SU-DHL-6 (cell line): ENCODE measurements at regions not wholly inside any gene's neighbourhood (a gene's known extent, or its start where the extent isn't known, plus 50 kb on each side); places are given as distances from the start of the nearest gene placed in this dataset.

Experiments
- H2AFZ ChIP-seq: fragments of 200-600 bp; sonication (generic); 2 replicates; pipeline ENCODE4 v1.6.1; 2014; ENCODE audit warnings: low read depth, mild to moderate bottlenecking, moderate library complexity, mixed read lengths, antibody characterized with exemption, low read length; ENCODE audit not compliant: severe bottlenecking
- H3F3A ChIP-seq: fragments of 200-600 bp; shearing (Covaris generic); 2 replicates; pipeline ENCODE4 v1.6.0; 2016; ENCODE audit warnings: antibody characterized with exemption, mild to moderate bottlenecking; ENCODE audit not compliant: insufficient read depth
- H3K27ac ChIP-seq: fragments of 200-600 bp; sonication (generic); 2 replicates; pipeline ENCODE4 v1.5.1; 2016; ENCODE audit warnings: low read depth, mild to moderate bottlenecking, low read length, moderate library complexity, mixed read lengths
- H3K27me3 ChIP-seq: fragments of 200-600 bp; sonication (generic), shearing (Covaris generic); 2 replicates; pipeline ENCODE4 v1.6.0; 2014; ENCODE audit warnings: mild to moderate bottlenecking, low read length
- H3K36me3 ChIP-seq: fragments of 200-600 bp; sonication (generic); 2 replicates; pipeline ENCODE4 v1.6.1; 2014; ENCODE audit warnings: mild to moderate bottlenecking, low read length, mixed read lengths
- H3K4me2 ChIP-seq: fragments of 300-600, 200-600 bp; shearing (Covaris generic), sonication (generic); 2 replicates; pipeline ENCODE4 v1.6.0; 2014; ENCODE audit warnings: low read length, low read depth, mild to moderate bottlenecking; ENCODE audit not compliant: poor library complexity, severe bottlenecking
- H3K4me3 ChIP-seq: fragments of 200-600 bp; sonication (generic); 2 replicates; pipeline ENCODE4 v1.5.1; 2014; ENCODE audit warnings: antibody characterized with exemption, low read length, mild to moderate bottlenecking, mixed read lengths; ENCODE audit not compliant: insufficient read depth, poor library complexity, severe bottlenecking
- H3K79me2 ChIP-seq: fragments of 200-600 bp; sonication (generic); 2 replicates; pipeline ENCODE4 v1.6.1; 2014; ENCODE audit warnings: mild to moderate bottlenecking, low read length, moderate library complexity; ENCODE audit not compliant: insufficient read depth
- H3K9ac ChIP-seq: fragments of 200-600 bp; sonication (generic); 2 replicates; pipeline ENCODE4 v1.7.0; 2014; ENCODE audit warnings: mild to moderate bottlenecking, low read length
- H3K9me2 ChIP-seq: fragments of 200-600 bp; sonication (generic); replicated peaks from 2 replicates; pipeline ENCODE4 v1.6.1; 2014; ENCODE audit warnings: low read length; ENCODE audit not compliant: insufficient read depth
- H3K9me3 ChIP-seq: fragments of 200-600 bp; sonication (generic); 2 replicates; pipeline ENCODE4 v1.6.1; 2014; ENCODE audit warnings: low read length, mixed read lengths; ENCODE audit not compliant: insufficient read depth
- H4K20me1 ChIP-seq: fragments of 200-600 bp; sonication (generic); 2 replicates; pipeline ENCODE4 v1.6.1; 2014; ENCODE audit warnings: low read depth, mild to moderate bottlenecking, antibody characterized with exemption, low read length, moderate library complexity, mixed read lengths
- CTCF ChIP-seq: fragments of 200-600 bp; sonication (generic); IDR thresholded peaks from one replicate; pipeline ENCODE4 v1.5.1; 2017; ENCODE audit warnings: antibody characterized with exemption, mild to moderate bottlenecking, low read length, moderate library complexity; ENCODE audit not compliant: insufficient read depth, poor library complexity, severe bottlenecking
- EZH2phosphoT487 ChIP-seq: fragments of 200-600 bp; sonication (generic), shearing (Covaris generic); conservative IDR thresholded peaks from 2 replicates; pipeline ENCODE4 v1.6.1; 2018; ENCODE audit warnings: mild to moderate bottlenecking, antibody characterized with exemption, low read length, moderate library complexity, mixed read lengths

GRCh38 chr1:110798691-110799256 lies 74.2 kb upstream of the CD53 start:
- Histone ChIP-seq H4K20me1 (no peaks in the 10 kb centered on the region), H3K9me2 (no peaks in the 10 kb centered on the region), H3K9ac (no peak overlapping the region), H2AFZ (no peak overlapping the region), H3K4me3 (no peak overlapping the region), H3K4me2 (no peak overlapping the region), H3K79me2 (no peaks in the 10 kb centered on the region), H3K27me3 (no peaks in the 10 kb centered on the region), H3F3A (no peaks in the 10 kb centered on the region), H3K9me3 (no peaks in the 10 kb centered on the region), H3K36me3 (peaks cover under 1% of the 10 kb centered on the region; the same call in 1 of the 2 replicates), H3K27ac (no peak overlapping the region)
- TF ChIP-seq CTCF (no peak), EZH2phosphoT487 (no peak)

- H3K4me2 ChIP-seq: no peak overlapping the region
Measured at GRCh38 chr1:110788673-110789072, 84.3 kb upstream of the CD53 start.

GRCh38 chr1:110787328-110788071 lies 85.4 kb upstream of the CD53 start:
- H2AFZ ChIP-seq: peak overlapping the region; percentile 7
- H3K27me3 ChIP-seq: no peaks in the 10 kb centered on the region
- H3K9me2 ChIP-seq: no peaks in the 10 kb centered on the region
- TF ChIP-seq CTCF (no peak), EZH2phosphoT487 (no peak)
- no peaks in the 10 kb centered on the region for H4K20me1 ChIP-seq
- H3K4me2 ChIP-seq: peak overlapping the region; percentile 91
- H3K4me3 ChIP-seq: peak overlapping the region; percentile 50
- H3K36me3 ChIP-seq: no peaks in the 10 kb centered on the region
- H3F3A ChIP-seq: peaks cover 10% of the 10 kb centered on the region
- peak overlapping the region; percentile 96 for H3K27ac ChIP-seq
- peaks cover 13% of the 10 kb centered on the region; the same call in 1 of the 2 replicates for H3K9me3 ChIP-seq
- H3K9ac ChIP-seq: peak overlapping the region; percentile 61
- no peaks in the 10 kb centered on the region for H3K79me2 ChIP-seq

More at GRCh38 chr1:110788673-110789072, 84.3 kb upstream of the CD53 start:
- Histone ChIP-seq H3K4me3 (peak overlapping the region; percentile 5), H3K79me2 (no peaks in the 10 kb centered on the region), H3K27me3 (no peaks in the 10 kb centered on the region), H3K9ac (no peak overlapping the region), H3K9me2 (no peaks in the 10 kb centered on the region), H3K27ac (peak overlapping the region; percentile 96; the same call in 1 of the 2 replicates), H3K36me3 (0 out of 2 replicates have a peak, but pooled peaks cover 1% of the 10 kb centered on the region), H3F3A (peaks cover 10% of the 10 kb centered on the region), H3K9me3 (peaks cover 13% of the 10 kb centered on the region; the same call in 1 of the 2 replicates), H4K20me1 (no peaks in the 10 kb centered on the region), H2AFZ (no peak overlapping the region)
- TF ChIP-seq CTCF (no peak), EZH2phosphoT487 (no peak)
